Body of pancreas (tissue), 4 donors: ENCODE measurements at regions not wholly inside any gene's neighbourhood (a gene's known extent, or its start where the extent isn't known, plus 50 kb on each side); places are given as distances from the start of the nearest gene placed in this dataset.

ENCODE experiments used
- ATAC-seq: fragments of 150-250 bp; one replicate; pipeline ENCODE4 v1.9.1; 2016
- DNase-seq, 4 donors: peaks; one replicate each; pipeline ENCODE4 v3.0.0-alpha.2; 2019
- H3K27ac ChIP-seq, 4 donors: fragments of 200-600 bp; sonication (generic); 1 replicate in 3 of 4; 2 replicates in 1 of 4; pipeline versions ENCODE4 v1.5.1 to v1.6.1; 2016 to 2019; ENCODE audit warnings: mild to moderate bottlenecking in 1 of 4, mixed read lengths in 1 of 4, moderate library complexity in 1 of 4
- H3K27me3 ChIP-seq, 2 donors: fragments of 200-600 bp; sonication (generic); one replicate each; pipeline ENCODE4 v1.6.0; 2016; ENCODE audit warnings: mild to moderate bottlenecking in 1 of 2
- H3K36me3 ChIP-seq, 2 donors: fragments of 200-600 bp; sonication (generic); replicated peaks in 1 of 2; 2 replicates each; pipeline ENCODE4 v1.5.1; 2016; ENCODE audit warnings: low read depth in 2 of 2; ENCODE audit not compliant: insufficient read depth in 1 of 2
- H3K4me1 ChIP-seq: fragments of 200-600 bp; sonication (generic); one replicate; pipeline ENCODE4 v1.6.0; 2016
- H3K4me3 ChIP-seq, 2 donors: fragments of 200-600 bp; sonication (generic); 1 replicate in 1 of 2; 2 replicates in 1 of 2; pipeline ENCODE4 v1.5.1; 2016 to 2019
- H3K9me3 ChIP-seq, 3 donors: fragments of 200-600 bp; sonication (generic); 1 replicate in 2 of 3; 2 replicates in 1 of 3; pipeline ENCODE4 v1.5.1; 2016
- POLR2A ChIP-seq, 3 donors: fragments of 450-650 bp; IDR thresholded peaks; one replicate each; pipeline ENCODE4 v1.6.1; 2016; ENCODE audit warnings: antibody characterized with exemption in 3 of 3, mild to moderate bottlenecking in 2 of 3
- WGBS, 2 donors: methylation state at CpG; one replicate each; pipeline ENCODE4 v1.1.5; 2017; 5-methylcytosine and 5-hydroxymethylcytosine counted together
- intact Hi-C: fragments of 100-400 bp; cut with DNase I; formaldehyde crosslinking; loops from one replicate; pipeline ENCODE4 v1.15.1; 2023
- TF ChIP-seq, protein P1 (sequence below), 7 experiments: fragments of 450-650 bp in 4 of 7; fragments of 200-600 bp in 3 of 7; sonication (generic) in 3 of 7; IDR thresholded peaks; one replicate each; pipeline ENCODE4 v1.5.1; 2016 to 2019; ENCODE audit warnings: antibody characterized with exemption in 7 of 7

DNA sequence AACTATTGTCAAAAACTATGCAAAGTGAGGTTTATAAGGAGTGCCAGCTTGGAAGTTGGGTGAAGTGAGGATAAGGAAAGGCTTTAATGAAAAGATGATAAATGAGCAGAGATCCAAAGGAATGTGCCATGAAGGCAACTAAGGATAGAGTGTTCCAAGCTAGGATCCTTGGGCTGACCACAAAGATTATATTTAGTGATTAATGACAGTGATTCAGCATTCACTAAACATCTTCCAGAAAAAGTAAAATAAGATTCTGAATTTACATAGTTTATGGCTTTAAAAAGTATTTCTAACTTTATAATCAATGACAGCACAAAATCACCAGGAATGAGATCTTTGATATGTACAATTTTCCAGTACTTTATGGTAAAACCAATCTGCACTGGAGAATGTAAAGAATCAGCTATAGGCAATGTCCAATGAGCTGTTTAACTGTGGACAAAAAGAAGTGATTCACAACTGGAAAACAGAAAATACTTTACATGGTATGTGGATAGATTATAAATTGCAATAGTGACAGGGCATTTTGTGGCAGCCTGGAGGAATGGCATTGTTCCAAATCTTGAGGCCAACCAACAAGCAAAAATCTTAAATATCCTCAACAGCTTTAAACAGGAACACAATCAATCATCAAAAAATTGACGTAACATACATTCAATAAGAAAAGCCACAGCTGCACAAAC, 91.2 kb upstream of the KCTD3 start:
- TF ChIP-seq POLR2A (IDR thresholded peaks at IDR 0.05) = no peak
- TF ChIP-seq, protein P1, sequence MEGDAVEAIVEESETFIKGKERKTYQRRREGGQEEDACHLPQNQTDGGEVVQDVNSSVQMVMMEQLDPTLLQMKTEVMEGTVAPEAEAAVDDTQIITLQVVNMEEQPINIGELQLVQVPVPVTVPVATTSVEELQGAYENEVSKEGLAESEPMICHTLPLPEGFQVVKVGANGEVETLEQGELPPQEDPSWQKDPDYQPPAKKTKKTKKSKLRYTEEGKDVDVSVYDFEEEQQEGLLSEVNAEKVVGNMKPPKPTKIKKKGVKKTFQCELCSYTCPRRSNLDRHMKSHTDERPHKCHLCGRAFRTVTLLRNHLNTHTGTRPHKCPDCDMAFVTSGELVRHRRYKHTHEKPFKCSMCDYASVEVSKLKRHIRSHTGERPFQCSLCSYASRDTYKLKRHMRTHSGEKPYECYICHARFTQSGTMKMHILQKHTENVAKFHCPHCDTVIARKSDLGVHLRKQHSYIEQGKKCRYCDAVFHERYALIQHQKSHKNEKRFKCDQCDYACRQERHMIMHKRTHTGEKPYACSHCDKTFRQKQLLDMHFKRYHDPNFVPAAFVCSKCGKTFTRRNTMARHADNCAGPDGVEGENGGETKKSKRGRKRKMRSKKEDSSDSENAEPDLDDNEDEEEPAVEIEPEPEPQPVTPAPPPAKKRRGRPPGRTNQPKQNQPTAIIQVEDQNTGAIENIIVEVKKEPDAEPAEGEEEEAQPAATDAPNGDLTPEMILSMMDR (IDR thresholded peaks at IDR 0.05) = no peak
- Histone ChIP-seq H3K27ac (no peak overlapping the region), H3K4me1 (no peaks in the 10 kb centered on the region), H3K27me3 (no peaks in the 10 kb centered on the region), H3K36me3 (no peaks in the 10 kb centered on the region), H3K9me3 (no peaks in the 10 kb centered on the region), H3K4me3 (no peak overlapping the region)
- DNase-seq (no peak), ATAC-seq (no peak)
- WGBS, 2 donors = 11 to 21% methylated on average over 1 of the region's 1 CpG
- intact Hi-C loops = no loop called here

DNA sequence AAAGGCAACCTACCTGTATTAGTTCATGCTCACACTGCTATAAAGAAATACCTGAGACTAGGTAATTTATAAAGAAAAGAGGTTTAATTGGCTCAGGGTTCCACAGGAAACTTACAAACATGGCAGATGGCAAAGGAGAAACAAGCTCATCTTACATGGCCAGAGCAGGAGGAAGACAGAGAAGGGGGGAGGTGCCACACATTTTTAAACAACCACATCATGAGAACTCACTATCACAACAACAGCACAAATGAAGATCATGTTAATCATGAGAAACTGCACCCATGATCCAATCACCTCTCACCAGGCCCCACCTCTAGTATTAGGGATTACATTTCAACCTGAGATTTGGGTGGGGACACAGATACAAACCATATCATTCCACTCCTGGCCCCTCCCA, 90.6 kb upstream of the KCTD3 start:
- H3K9me3 ChIP-seq = no peaks in the 10 kb centered on the region
- no peak overlapping the region for H3K4me3 ChIP-seq
- TF ChIP-seq, protein P1 (IDR thresholded peaks at IDR 0.05) = no peak
- TF ChIP-seq POLR2A (IDR thresholded peaks at IDR 0.05) = no peak
- intact Hi-C loops = no loop called here
- DNase-seq = no peak
- H3K4me1 ChIP-seq = no peaks in the 10 kb centered on the region
- no peak overlapping the region for H3K27ac ChIP-seq
- ATAC-seq = no peak
- H3K36me3 ChIP-seq = no peaks in the 10 kb centered on the region
- no peaks in the 10 kb centered on the region for H3K27me3 ChIP-seq

DNA sequence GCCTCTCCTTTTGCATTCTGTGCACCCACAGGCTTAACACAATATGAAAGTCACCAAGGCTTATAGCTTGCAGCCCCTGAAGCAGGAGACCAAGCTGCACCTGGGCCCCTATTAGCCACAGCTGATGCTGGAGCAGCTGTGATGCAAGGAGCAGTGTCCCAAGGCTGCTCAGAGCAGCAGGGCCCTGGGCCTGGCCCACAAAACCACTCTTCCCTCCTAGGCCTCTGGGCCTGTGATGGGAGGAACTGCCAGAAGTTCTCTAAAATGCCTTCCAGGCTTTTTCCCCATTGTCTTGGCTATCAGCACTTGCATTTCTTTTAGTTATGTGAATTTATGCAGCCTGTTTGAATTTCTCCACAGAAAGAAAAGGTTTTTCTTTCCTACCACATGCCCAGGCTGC, 89.5 kb upstream of the KCTD3 start:
- H3K27ac ChIP-seq = no peak overlapping the region
- TF ChIP-seq POLR2A (IDR thresholded peaks at IDR 0.05) = no peak
- TF ChIP-seq, protein P1 (IDR thresholded peaks at IDR 0.05) = no peak
- intact Hi-C loops = no loop called here
- H3K36me3 ChIP-seq = no peaks in the 10 kb centered on the region
- no peaks in the 10 kb centered on the region for H3K4me1 ChIP-seq
- H3K27me3 ChIP-seq = no peaks in the 10 kb centered on the region
- H3K4me3 ChIP-seq = no peak overlapping the region
- no peak for ATAC-seq
- H3K9me3 ChIP-seq = no peaks in the 10 kb centered on the region
- DNase-seq = no peak

DNA sequence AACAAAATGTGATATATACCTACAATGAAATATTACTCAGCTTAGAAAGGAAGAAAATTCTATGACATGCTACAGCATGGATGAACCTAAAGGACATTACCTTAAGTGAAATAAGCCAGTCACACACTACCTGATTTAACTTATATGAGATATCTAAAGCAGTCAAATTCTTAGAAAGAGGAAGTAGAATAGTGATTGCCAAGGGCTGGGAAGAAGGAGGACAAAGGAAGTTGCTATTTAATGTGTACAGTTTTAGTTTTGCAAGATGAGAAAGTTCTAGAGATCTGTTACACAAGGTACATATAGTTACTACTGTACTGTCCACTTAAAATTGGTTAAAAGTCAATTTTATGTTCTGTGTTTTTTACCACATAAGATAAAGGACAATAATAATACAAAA, 87.5 kb upstream of the KCTD3 start:
- Histone ChIP-seq H3K4me1 (no peaks in the 10 kb centered on the region), H3K9me3 (no peaks in the 10 kb centered on the region), H3K27me3 (no peaks in the 10 kb centered on the region), H3K27ac (no peak overlapping the region), H3K4me3 (no peak overlapping the region), H3K36me3 (no peaks in the 10 kb centered on the region)
- no peak for TF ChIP-seq POLR2A (IDR thresholded peaks at IDR 0.05)
- TF ChIP-seq, protein P1 (IDR thresholded peaks at IDR 0.05) = no peak
- DNase-seq (no peak), ATAC-seq (no peak)
- intact Hi-C loops = no loop called here

DNA sequence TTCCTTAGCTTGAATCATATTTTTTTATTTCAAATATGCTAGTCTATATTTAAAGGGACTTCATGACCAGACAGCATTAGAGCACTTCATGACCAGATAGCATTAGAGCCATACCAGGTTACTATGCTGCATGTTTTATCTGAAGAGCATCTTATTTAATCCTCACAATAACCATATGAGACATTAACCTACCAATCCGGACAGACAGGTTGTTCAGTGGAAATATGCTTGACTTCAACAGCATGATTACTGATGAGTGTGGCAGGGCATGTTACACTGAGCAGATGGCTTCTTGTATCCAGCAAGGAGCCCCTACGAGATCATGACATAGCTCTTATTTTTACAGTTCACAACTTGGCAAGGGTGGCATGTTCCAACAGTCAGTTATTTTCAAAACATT, 85.0 kb upstream of the KCTD3 start:
- H3K36me3 ChIP-seq = no peaks in the 10 kb centered on the region
- H3K9me3 ChIP-seq = no peaks in the 10 kb centered on the region
- no peak overlapping the region for H3K27ac ChIP-seq
- no peaks in the 10 kb centered on the region for H3K27me3 ChIP-seq
- DNase-seq (no peak), ATAC-seq (no peak)
- 61 to 67% methylated on average over 2 of the region's 2 CpGs for WGBS, 2 donors
- H3K4me1 ChIP-seq = no peaks in the 10 kb centered on the region
- no peak for TF ChIP-seq POLR2A (IDR thresholded peaks at IDR 0.05)
- TF ChIP-seq, protein P1 (IDR thresholded peaks at IDR 0.05) = no peak
- intact Hi-C loops = no loop called here
- H3K4me3 ChIP-seq = no peak overlapping the region
